DND-41 (cell line): ENCODE measurements at regions not wholly inside any gene's neighbourhood (a gene's known extent, or its start where the extent isn't known, plus 50 kb on each side); places are given as distances from the start of the nearest gene placed in this dataset.

Experiments
- ATAC-seq: fragments of 200-7000 bp; cut with Tn5 transposase; 3 replicates; pipeline ENCODE4 v1.9.1; 2021; ENCODE audit warnings: low read depth; ENCODE audit not compliant: insufficient read depth
- DNase-seq: peaks from one replicate; pipeline ENCODE4 v3.0.0-alpha.2; 2020
- H2AFZ ChIP-seq: 2 replicates; pipeline ENCODE4 v1.6.0; 2012; ENCODE audit warnings: low read depth, low read length
- H3K27ac ChIP-seq: 2 replicates; pipeline ENCODE4 v1.5.1; 2012; ENCODE audit warnings: low read length, inconsistent platforms
- H3K27me3 ChIP-seq: fragments of 200-600 bp; sonication (generic); 2 replicates; pipeline ENCODE4 v1.6.0; 2012; ENCODE audit warnings: low read length, mild to moderate bottlenecking, inconsistent platforms; ENCODE audit not compliant: insufficient read depth, poor library complexity
- H3K36me3 ChIP-seq: 2 replicates; pipeline ENCODE4 v1.5.1; 2012; ENCODE audit warnings: low read length, inconsistent platforms; ENCODE audit not compliant: insufficient read depth
- H3K4me1 ChIP-seq: 2 replicates; pipeline ENCODE4 v1.5.1; 2012; ENCODE audit warnings: mild to moderate bottlenecking, low read length; ENCODE audit not compliant: insufficient read depth
- H3K4me2 ChIP-seq: 2 replicates; pipeline ENCODE4 v1.6.0; 2012; ENCODE audit warnings: mild to moderate bottlenecking, moderate library complexity, low read length, inconsistent platforms; ENCODE audit not compliant: insufficient read depth
- H3K4me3 ChIP-seq, 2 experiments: fragments of 200-600 bp in 1 of 2; shearing (Covaris generic) in 1 of 2; 2 replicates each; pipeline ENCODE4 v1.5.1; 2012 to 2016; ENCODE audit warnings: inconsistent platforms in 2 of 2, low read length in 2 of 2, mild to moderate bottlenecking in 2 of 2, low read depth in 1 of 2, moderate library complexity in 1 of 2
- H3K79me2 ChIP-seq: 2 replicates; pipeline ENCODE4 v1.6.0; 2012; ENCODE audit warnings: low read length, inconsistent platforms; ENCODE audit not compliant: insufficient read depth
- H3K9ac ChIP-seq: 2 replicates; pipeline ENCODE4 v1.6.0; 2012; ENCODE audit warnings: low read depth, mild to moderate bottlenecking, inconsistent platforms, low read length, moderate library complexity
- H3K9me3 ChIP-seq: 2 replicates; pipeline ENCODE4 v1.5.1; 2012; ENCODE audit warnings: low read length, moderate library complexity, mild to moderate bottlenecking, inconsistent platforms; ENCODE audit not compliant: insufficient read depth, severe bottlenecking
- H4K20me1 ChIP-seq: 2 replicates; pipeline ENCODE4 v1.6.0; 2012; ENCODE audit warnings: low read length; ENCODE audit not compliant: insufficient read depth
- EZH2 ChIP-seq: IDR thresholded peaks from 3 replicates; pipeline ENCODE4 v1.6.1; 2012; ENCODE audit warnings: borderline replicate concordance, low read depth, mild to moderate bottlenecking, moderate library complexity, low read length, inconsistent platforms; ENCODE audit not compliant: severe bottlenecking
- TF ChIP-seq, protein P1 (sequence below): IDR thresholded peaks from 2 replicates; pipeline ENCODE4 v1.5.1; 2012; ENCODE audit warnings: borderline replicate concordance, low read length, moderate library complexity, mild to moderate bottlenecking; ENCODE audit not compliant: poor library complexity, severe bottlenecking; ENCODE audit errors: extremely low read depth

DNA sequence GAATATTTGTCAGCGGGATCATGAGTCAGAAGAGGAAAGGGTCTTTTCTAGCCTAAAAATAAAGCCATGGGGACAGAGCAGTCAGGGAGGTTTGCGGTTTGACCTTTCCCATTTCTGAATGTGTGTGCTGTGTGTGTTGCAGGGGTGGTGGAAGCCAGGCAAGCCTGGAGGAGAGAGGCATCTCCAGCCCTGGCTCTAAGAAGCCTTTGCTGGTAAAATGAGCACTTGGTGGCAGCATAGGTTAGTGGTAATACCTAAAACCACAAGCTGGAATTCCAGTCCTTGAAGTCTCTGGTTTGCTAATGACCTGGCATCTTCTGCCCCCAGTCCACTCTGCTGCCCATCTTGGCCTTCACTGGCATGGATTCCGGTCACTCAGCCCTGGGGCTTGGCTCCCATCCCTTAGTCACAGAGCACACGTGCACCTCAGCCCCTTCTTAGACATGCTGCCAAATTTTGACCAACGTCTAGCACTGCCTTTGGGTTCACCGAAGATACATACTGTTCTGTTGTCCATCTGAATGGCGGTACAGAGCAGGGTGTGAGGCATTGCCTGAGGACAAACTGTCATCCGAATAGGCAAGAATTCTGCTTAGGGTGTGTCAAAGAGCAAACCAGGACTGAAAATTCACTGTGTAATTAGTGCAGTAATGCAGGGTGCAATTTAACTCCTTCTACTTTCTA is 52.7 kb downstream of the KCNA5 start:
- no peak for DNase-seq
- H3K9ac ChIP-seq: no peak overlapping the region
- TF ChIP-seq, protein P1, sequence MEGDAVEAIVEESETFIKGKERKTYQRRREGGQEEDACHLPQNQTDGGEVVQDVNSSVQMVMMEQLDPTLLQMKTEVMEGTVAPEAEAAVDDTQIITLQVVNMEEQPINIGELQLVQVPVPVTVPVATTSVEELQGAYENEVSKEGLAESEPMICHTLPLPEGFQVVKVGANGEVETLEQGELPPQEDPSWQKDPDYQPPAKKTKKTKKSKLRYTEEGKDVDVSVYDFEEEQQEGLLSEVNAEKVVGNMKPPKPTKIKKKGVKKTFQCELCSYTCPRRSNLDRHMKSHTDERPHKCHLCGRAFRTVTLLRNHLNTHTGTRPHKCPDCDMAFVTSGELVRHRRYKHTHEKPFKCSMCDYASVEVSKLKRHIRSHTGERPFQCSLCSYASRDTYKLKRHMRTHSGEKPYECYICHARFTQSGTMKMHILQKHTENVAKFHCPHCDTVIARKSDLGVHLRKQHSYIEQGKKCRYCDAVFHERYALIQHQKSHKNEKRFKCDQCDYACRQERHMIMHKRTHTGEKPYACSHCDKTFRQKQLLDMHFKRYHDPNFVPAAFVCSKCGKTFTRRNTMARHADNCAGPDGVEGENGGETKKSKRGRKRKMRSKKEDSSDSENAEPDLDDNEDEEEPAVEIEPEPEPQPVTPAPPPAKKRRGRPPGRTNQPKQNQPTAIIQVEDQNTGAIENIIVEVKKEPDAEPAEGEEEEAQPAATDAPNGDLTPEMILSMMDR: no peak
- TF ChIP-seq EZH2: no peak

DNA sequence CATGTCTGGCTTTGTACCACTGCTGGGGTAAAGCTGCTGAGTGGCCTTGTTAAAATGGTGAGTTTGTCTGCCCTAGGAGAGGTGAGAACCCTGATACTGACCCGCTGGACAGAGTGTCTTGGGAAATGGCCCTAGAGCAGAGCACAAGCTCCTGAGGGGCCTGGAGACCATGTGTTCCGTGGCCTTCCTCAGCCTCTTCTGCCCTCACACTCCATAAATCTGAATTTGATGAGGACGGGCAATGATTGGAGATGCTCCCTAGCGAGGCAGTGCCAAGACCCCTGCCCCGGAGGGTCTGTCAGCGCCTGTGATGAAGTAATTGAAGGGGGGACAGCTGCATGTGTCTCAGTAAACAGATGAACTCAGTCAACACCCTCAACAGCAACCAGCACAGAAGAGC is 54.1 kb downstream of the KCNA5 start:
- H3K27me3 ChIP-seq: peaks cover 11% of the 10 kb centered on the region
- H3K79me2 ChIP-seq: no peaks in the 10 kb centered on the region
- no peaks in the 10 kb centered on the region for H3K9me3 ChIP-seq
- no peak overlapping the region for H2AFZ ChIP-seq
- no peak overlapping the region for H3K4me2 ChIP-seq
- TF ChIP-seq EZH2: no peak
- TF ChIP-seq, protein P1: no peak
- no peaks in the 10 kb centered on the region for H4K20me1 ChIP-seq
- H3K4me1 ChIP-seq: no peaks in the 10 kb centered on the region
- H3K4me3 ChIP-seq: no peak overlapping the region
- no peaks in the 10 kb centered on the region for H3K36me3 ChIP-seq
- H3K27ac ChIP-seq: no peak overlapping the region
- H3K9ac ChIP-seq: no peak overlapping the region
- no peak for ATAC-seq
- no peak for DNase-seq

More for the DNA sequence above, 52.7 kb downstream of the KCNA5 start:
- H3K4me3 ChIP-seq: no peak overlapping the region
- H3K79me2 ChIP-seq: no peaks in the 10 kb centered on the region
- ATAC-seq: no peak
- no peak overlapping the region for H3K4me2 ChIP-seq
- peaks cover 7% of the 10 kb centered on the region for H3K27me3 ChIP-seq
- no peaks in the 10 kb centered on the region for H3K4me1 ChIP-seq
- no peaks in the 10 kb centered on the region for H3K9me3 ChIP-seq
- H2AFZ ChIP-seq: no peak overlapping the region
- no peaks in the 10 kb centered on the region for H4K20me1 ChIP-seq
- H3K27ac ChIP-seq: no peak overlapping the region
- H3K36me3 ChIP-seq: no peaks in the 10 kb centered on the region

DNA sequence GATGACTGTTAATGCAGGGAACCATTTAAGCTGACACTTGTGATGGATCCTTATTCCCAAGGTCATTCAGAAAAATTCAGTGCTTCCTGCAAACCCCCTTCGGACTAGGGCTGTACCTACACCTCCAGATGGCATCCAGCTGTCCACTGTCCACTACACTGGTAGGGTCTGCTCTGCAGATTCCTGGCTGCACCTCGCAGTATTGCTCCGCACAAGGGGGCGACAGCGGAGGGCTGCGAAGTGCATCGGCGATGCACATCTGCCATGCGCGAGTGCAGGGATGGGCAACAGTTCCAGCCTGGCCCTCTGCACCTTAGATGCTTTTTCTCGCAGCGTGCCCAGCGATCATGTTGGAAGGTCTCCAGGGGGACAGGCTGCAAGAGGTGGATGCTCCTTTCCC is 55.5 kb downstream of the KCNA5 start:
- peaks cover 11% of the 10 kb centered on the region for H3K27me3 ChIP-seq
- H3K9me3 ChIP-seq: no peaks in the 10 kb centered on the region
- no peak overlapping the region for H2AFZ ChIP-seq
- H3K4me3 ChIP-seq: no peak overlapping the region
- no peak overlapping the region for H3K9ac ChIP-seq
- no peaks in the 10 kb centered on the region for H3K79me2 ChIP-seq
- TF ChIP-seq, protein P1: no peak
- TF ChIP-seq EZH2: no peak
- no peaks in the 10 kb centered on the region for H4K20me1 ChIP-seq
- no peak overlapping the region for H3K4me2 ChIP-seq
- no peaks in the 10 kb centered on the region for H3K36me3 ChIP-seq
- H3K27ac ChIP-seq: no peak overlapping the region
- no peak for ATAC-seq
- no peak for DNase-seq
- H3K4me1 ChIP-seq: no peaks in the 10 kb centered on the region

DNA sequence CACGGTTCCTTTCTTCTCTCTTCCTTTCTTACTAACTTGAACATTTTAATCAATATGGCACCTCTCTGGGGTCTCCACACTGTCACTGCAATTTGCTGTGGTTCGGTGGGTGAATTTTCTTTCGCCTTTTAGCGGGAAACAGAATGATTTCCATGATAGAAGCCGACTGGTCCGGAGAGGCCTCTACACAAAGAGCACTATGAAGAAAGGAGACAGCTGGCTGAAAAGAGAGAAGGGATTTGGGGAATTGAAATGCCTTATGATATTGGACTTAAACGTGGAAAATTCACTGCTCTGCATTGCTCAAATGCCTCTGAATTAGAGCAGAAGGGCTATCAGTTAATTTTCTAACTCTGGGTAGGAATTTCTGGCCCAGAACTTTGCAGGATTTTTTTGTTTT is 55.9 kb downstream of the KCNA5 start:
- no peaks in the 10 kb centered on the region for H3K79me2 ChIP-seq
- H4K20me1 ChIP-seq: no peaks in the 10 kb centered on the region
- DNase-seq (no peak), ATAC-seq (no peak)
- no peak overlapping the region for H3K4me3 ChIP-seq
- H3K9me3 ChIP-seq: no peaks in the 10 kb centered on the region
- H3K27me3 ChIP-seq: peaks cover 11% of the 10 kb centered on the region
- TF ChIP-seq, protein P1: no peak
- no peak for TF ChIP-seq EZH2
- H3K36me3 ChIP-seq: no peaks in the 10 kb centered on the region
- no peak overlapping the region for H3K4me2 ChIP-seq
- H2AFZ ChIP-seq: no peak overlapping the region
- H3K9ac ChIP-seq: no peak overlapping the region
- no peaks in the 10 kb centered on the region for H3K4me1 ChIP-seq
- no peak overlapping the region for H3K27ac ChIP-seq
